ENCODE measurements at regions not wholly inside any gene's neighbourhood (a gene's known extent, or its start where the extent isn't known, plus 50 kb on each side); places are given as distances from the start of the nearest gene placed in this dataset.
"Not testable (repeated sequence)": the region's sequence is repeated elsewhere in the genome, so short reads cannot be mapped to it uniquely, and the experiment has no call there.

DNA sequence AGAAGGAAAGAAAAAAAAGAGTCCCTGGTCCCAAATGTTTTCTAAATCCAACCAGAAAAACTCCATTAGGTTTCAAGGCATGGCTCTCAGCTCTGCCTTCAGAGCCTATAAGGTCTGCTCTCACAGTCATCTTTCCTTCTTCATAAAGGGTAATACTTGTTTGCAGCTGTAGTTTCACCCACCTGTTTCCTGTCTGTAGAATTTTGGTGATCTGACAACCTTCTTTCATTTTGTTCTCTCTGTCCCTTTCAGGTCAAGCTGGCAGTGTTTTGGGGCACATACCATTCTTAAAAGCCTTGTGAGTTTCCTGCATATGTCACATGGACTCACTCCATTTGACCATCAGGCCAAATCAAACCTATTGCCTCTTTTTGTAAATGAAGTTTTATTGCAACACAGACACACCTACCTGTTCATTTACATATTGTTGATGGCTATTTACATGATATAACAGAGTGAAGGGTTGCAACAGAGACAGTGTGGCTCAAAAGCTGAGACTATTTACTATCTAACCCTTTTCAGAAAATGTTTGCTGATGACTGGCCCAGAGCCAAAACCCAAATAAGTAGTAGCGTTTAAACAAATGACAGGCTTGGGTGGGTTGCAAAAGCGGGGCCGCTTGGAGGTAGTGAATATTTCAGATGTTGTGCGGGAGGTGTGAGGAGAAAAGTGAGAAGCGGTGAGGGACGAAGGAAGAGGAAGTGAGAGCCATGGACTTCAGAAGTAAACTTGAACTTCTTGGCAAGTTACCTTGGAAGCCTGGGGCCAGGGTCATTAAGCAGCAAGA lies 292.7 kb upstream of the PROK2 start:
- no peak overlapping the region for H3K4me3 Mint-ChIP-seq
- H3K9me3 Mint-ChIP-seq, result peaks cover 25% of the 10 kb centered on the region
- H3K27me3 Mint-ChIP-seq (ENCODE audit: low read depth), result peaks cover 6% of the 10 kb centered on the region
- DNase-seq (ENCODE audit: low spot score in 2 of 2, unreplicated experiment in 2 of 2), result no peak
- peaks cover 5% of the 10 kb centered on the region for H3K4me1 Mint-ChIP-seq
- peaks cover 3% of the 10 kb centered on the region for H3K36me3 Mint-ChIP-seq
- H3K27ac Mint-ChIP-seq, result no peak overlapping the region
- TF ChIP-seq, protein P1, sequence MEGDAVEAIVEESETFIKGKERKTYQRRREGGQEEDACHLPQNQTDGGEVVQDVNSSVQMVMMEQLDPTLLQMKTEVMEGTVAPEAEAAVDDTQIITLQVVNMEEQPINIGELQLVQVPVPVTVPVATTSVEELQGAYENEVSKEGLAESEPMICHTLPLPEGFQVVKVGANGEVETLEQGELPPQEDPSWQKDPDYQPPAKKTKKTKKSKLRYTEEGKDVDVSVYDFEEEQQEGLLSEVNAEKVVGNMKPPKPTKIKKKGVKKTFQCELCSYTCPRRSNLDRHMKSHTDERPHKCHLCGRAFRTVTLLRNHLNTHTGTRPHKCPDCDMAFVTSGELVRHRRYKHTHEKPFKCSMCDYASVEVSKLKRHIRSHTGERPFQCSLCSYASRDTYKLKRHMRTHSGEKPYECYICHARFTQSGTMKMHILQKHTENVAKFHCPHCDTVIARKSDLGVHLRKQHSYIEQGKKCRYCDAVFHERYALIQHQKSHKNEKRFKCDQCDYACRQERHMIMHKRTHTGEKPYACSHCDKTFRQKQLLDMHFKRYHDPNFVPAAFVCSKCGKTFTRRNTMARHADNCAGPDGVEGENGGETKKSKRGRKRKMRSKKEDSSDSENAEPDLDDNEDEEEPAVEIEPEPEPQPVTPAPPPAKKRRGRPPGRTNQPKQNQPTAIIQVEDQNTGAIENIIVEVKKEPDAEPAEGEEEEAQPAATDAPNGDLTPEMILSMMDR (IDR thresholded peaks at IDR 0.05; ENCODE audit: unreplicated experiment), result no peak

DNA sequence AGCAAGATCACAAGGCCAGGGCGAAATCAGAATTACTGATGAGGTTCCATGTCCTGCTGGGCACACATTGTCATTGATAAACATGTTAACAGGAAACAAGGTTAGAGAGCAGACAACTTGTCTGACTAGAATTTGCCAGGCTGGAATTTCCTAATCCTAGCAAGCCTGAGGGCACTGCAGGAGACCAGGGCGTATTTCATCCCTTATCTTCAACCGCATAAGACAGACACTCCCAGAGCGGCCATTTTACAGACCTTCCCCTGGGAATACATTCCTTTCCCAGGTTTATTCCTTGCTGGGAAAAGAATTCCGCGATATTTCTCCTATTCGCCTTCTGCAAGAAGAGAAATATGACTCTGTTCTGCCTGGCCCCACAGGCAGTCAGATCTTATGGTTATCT lies 290.9 kb upstream of the PROK2 start:
- H3K4me3 Mint-ChIP-seq; H3K36me3 Mint-ChIP-seq; DNase-seq (ENCODE audit: low spot score in 2 of 2, unreplicated experiment in 2 of 2); H3K4me1 Mint-ChIP-seq; H3K27ac Mint-ChIP-seq; H3K27me3 Mint-ChIP-seq (ENCODE audit: low read depth): not testable (repeated sequence)
- peaks cover 25% of the 10 kb centered on the region for H3K9me3 Mint-ChIP-seq

DNA sequence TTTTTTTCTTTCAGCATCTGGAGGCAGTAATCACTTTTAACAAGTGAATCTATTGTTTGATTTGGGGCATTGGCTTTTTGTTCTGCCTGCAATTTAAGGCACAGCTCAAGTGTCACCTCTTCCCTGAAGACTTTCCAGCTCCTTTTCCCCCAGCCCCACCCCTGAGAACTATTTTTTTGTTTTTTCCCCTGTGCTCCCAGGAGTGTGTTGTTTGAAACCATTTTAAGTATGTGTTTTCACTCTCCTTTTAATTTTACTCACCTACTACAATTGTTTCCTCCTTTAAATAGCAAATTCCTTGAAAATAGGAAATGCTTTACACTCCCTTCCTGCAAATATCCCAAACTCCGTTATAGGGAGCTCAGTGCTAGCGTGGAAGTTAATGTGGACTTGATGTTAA lies 286.7 kb upstream of the PROK2 start:
- Mint-ChIP-seq H3K36me3 (peaks cover 3% of the 10 kb centered on the region), H3K9me3 (peaks cover 18% of the 10 kb centered on the region), H3K4me3 (no peak overlapping the region), H3K4me1 (no peaks in the 10 kb centered on the region), H3K27me3 (ENCODE audit: low read depth) (no peaks in the 10 kb centered on the region), H3K27ac (no peak overlapping the region)
- DNase-seq (ENCODE audit: low spot score in 2 of 2, unreplicated experiment in 2 of 2), result no peak
- TF ChIP-seq, protein P1 (IDR thresholded peaks at IDR 0.05; ENCODE audit: unreplicated experiment), result no peak

DNA sequence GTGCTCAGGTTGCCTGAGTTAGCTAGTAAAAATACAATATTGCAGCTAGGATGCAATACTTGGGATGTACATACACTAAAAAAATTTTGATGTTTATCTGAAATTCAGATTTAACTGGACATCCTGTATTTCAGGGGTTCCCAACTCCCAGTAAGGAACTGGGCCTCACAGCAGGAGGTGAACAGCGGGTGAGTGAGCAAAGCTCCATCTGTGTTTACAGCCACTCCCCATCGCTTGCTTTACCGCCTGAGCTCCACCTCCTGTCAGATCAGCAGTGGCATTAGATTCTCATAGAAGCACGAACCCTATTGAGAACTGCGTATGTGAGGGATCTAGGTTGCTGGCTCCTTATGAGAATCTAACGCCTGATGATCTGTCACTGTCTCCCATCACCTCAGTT lies 285.1 kb upstream of the PROK2 start:
- Mint-ChIP-seq H3K4me1 (no peaks in the 10 kb centered on the region), H3K9me3 (peaks cover 3% of the 10 kb centered on the region), H3K27me3 (ENCODE audit: low read depth) (no peaks in the 10 kb centered on the region), H3K27ac (no peak overlapping the region), H3K4me3 (no peak overlapping the region), H3K36me3 (no peaks in the 10 kb centered on the region)
- TF ChIP-seq, protein P1 (IDR thresholded peaks at IDR 0.05; ENCODE audit: unreplicated experiment), result no peak
- no peak for DNase-seq (ENCODE audit: low spot score in 2 of 2, unreplicated experiment in 2 of 2)

DNA sequence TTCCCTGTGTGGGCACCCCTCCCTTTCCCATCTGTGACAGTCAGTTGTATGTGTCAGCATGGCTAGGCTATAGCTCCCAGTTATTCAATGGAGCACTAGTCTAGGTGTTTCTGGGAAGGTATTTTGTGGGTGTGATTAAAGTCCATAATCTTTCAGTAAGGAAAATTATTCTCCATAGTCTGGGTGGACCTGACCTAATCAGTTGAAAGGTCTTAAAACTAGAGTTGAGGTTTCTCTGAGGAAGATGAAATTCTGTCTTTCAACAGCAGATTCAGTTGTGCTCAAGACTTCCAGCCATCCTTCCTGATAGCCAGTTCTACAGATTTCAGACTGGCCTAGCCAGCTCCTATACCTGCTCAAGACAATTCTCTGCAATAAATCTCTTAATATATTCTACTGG lies 284.6 kb upstream of the PROK2 start:
- no peak for DNase-seq (ENCODE audit: low spot score in 2 of 2, unreplicated experiment in 2 of 2)
- no peaks in the 10 kb centered on the region for H3K36me3 Mint-ChIP-seq
- H3K4me3 Mint-ChIP-seq, result no peak overlapping the region
- H3K27me3 Mint-ChIP-seq (ENCODE audit: low read depth), result no peaks in the 10 kb centered on the region
- H3K27ac Mint-ChIP-seq, result no peak overlapping the region
- H3K9me3 Mint-ChIP-seq, result peaks cover under 1% of the 10 kb centered on the region
- no peaks in the 10 kb centered on the region for H3K4me1 Mint-ChIP-seq
- TF ChIP-seq, protein P1 (IDR thresholded peaks at IDR 0.05; ENCODE audit: unreplicated experiment), result no peak

DNA sequence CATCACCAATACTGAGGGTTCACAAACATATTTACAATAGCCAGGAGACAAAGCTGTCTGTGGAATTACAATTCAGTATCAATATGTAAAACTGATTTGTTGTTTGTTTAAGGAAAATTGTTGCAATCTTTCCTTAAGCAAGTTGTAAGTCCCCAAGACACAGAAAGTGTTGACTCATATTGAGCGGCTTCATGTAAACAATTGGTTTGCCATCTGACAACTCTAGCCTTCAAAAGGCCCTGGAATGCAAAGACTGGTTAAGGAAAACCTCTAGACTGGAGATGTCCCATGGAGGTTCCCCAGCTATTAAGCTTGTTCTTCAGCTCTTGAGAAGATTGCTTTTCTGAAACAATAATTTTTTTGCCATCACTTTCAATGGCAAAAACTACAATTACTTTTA lies 283.7 kb upstream of the PROK2 start:
- Mint-ChIP-seq H3K27me3 (ENCODE audit: low read depth) (no peaks in the 10 kb centered on the region), H3K27ac (no peak overlapping the region), H3K4me1 (no peaks in the 10 kb centered on the region), H3K9me3 (peaks cover 9% of the 10 kb centered on the region), H3K4me3 (no peak overlapping the region), H3K36me3 (peaks cover 4% of the 10 kb centered on the region)
- DNase-seq (ENCODE audit: low spot score in 2 of 2, unreplicated experiment in 2 of 2), result no peak
- TF ChIP-seq, protein P1 (IDR thresholded peaks at IDR 0.05; ENCODE audit: unreplicated experiment), result no peak
